NCI-H1092 treated with DMSO at 0.1 percent for 48 hours (cell line): ENCODE measurements at regions not wholly inside any gene's neighbourhood (a gene's known extent, or its start where the extent isn't known, plus 50 kb on each side); places are given as distances from the start of the nearest gene placed in this dataset.

Experiments used
- DNase-seq: peaks from one replicate; lab custom pipeline; 2025; lab: John Stamatoyannopoulos, UW

DNA sequence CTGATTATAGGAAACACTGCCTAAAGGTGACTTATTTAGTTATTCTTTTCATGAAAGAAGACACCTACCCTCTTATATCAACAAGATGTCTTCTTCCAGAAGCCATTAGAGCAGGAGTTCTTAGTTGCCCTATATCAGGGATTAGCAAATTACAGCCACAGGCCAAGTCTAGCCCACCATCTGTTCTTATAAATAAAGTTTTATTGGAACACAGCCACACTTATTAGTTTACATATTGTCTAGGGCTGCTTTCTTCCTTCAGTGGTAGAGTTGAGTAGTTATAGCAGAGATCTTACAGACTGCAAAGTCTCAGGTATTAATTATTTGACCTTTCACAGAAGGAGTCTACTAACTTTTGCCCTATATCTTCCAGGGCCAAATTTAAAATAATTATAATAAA lies 157.2 kb upstream of the NOCT start:
- no peak for DNase-seq

DNA sequence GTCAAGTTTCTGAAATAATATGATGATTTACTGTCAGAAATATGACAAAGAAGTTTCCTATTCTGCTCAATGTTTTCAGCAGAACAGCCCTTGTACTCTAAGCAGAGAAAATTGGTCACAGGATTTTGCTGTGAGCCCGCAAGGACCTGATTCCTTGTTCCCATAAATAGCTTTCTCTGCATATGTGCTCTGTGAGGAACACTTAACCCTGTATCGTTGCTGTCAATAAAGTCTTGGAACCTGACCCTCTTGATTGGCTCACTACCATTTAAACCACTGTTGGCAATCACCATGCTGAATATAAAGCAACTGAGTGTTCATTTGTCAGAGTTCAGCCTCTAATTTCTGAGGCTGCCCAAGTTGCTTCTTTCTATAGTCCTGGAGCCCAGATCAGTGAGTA lies 158.2 kb upstream of the NOCT start:
- DNase-seq: no peak

DNA sequence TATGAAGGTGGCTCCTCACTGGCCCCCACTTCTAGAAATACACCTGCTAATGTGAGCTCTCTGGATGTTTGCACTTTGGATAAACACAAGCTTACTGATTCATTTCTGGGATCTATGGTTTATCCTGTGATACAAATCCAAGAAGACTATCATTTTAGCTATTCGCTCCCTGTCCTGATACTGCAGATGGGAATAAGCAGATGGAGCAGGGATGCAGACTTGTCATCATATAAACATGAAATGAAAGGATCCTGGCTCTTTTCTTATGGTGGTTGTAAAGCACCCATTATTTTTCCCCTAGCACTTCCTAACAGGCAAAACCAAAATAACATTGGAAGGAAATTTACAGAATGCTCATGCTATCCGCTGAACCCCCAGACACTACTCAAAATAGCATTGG lies 162.9 kb upstream of the NOCT start:
- DNase-seq: peak; percentile 19

DNA sequence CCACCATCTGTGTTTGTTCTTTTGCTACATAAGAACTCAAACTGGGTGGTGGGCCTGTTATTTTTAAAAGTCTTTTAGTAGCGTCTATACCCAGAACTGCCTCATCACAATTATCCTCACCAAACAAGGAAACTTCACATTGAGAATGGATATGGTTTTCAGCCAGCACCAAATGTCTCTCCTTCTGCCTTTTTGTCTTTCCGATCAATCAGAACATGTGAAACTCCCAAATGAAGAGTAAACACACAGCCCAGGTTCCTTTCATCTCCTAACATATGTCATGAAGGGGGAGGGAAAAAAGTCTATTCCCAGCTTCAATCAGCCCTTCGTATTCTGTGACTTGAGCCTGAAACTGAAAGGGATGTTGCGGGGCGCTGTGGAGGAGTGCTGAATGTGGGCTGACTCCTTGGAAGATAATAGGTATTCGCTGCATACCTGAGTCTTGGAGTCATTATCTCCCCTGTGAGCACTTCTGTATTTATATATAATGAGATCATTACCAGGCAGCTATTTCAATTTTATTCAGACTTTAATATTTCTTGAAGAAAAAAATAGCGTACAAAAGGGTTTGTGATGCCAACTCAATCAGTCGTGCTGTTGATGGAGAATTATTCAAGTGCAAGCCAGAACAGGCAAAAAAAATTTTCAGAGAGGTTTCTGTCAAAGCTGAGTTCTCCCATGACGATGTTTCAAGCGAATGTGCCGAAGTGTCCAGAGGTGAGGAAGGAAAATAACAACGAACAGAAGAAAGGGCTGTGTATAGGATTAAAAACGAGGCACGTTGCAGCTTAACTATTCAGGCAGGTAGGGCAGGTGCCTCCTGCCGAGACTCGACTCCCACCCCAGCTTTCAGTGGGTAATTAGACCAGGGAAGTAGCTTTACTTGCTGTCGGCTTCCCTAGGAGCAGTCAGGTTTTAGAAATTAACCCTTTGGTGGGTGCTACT lies 163.9 kb upstream of the NOCT start:
- peak; percentile 69 for DNase-seq

DNA sequence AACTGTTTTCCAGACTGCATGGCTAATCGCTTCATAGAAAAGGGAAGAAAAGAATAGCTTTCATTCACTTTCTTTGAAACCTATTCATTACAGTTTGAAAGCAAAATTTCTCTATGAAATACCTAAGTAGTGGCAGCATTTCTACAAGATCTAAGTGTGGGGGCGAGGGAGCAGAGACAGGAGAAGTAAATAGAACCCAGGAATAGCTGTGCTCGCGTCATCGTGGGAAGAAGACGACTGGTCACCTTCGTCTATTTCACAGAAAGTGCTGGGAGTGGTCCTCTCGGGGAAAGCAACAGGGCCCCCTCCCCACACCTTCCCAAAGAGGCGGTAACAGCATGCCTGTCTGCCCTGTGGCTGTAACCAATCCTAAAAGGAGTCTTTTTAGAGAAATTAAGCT lies 169.9 kb upstream of the NOCT start:
- DNase-seq: no peak

DNA sequence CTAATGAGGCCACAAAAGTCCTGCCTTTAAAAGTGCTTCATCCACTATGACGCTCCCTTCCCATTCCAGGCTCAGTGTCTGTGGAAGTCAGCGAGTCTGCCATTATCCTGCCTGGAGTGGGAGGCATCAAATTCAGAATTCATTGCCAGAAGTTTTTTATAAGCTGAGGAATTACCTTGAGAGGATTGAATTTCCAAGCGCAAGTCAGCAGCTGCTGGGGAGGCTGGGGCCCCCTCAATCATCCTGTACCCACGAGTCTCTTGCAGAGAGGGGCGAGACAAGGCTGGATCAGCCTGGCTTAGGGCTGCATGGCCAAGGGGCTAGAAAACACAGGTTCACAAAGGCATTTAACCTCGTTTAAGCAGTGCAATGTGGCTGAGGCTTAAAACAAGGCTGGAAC lies 170.5 kb upstream of the NOCT start:
- no peak for DNase-seq

DNA sequence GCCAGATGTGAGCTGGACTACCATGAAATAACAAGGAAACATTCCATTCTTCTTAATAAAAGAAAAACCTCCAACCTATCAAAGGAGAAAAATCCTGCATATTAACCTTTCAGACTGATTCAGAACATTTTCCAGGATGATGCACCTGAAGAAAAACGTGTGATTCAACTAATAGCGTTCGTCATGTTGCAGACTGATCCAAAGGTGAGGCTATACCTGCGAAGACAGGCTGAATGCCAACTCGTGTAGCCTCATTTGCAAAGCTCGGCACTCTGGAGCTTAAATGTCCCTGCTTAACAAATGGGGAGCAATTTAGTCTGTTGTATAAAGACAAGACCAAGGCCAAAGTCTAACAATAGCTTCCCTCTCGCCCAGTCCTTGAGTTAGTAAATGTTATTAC lies 172.0 kb upstream of the NOCT start:
- no peak for DNase-seq

DNA sequence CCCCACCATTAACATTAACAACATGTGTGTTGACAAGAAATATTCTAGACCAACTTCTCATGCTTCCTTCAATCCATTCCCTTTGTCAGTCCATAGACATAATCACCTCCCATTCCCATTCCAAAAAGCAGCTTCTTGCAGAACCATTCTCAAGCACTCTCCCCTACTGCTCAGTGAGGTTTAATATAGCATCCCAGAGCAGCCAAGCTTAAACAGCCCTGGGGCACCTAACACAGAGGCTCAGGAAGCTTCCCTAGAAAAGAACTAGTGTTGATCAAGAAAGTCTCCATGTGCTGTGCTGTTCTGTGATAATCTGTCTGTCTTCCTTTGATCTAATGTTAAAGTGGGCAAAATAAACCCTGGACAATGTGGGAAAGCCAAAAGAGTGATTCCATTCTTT lies 174.2 kb upstream of the NOCT start:
- DNase-seq: no peak

DNA sequence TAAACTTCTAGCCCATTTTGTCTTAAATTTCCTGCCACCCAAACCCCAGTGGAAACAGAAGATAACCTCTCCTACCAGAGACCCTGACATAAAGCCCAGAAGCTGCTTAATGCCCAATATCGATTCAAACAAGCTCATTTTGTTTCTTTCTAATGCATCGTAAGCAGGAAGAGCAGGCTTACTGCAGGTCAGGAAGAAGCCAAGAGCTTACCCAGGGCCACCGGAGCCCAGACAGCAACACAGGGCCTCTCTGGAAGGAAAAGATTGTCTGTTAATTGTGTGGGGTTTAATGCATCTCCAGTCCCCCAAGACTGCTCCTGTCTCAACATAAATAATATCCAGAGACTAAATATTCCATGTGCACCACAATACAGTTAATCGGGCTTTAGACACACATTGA lies 177.3 kb upstream of the NOCT start:
- DNase-seq: no peak

DNA sequence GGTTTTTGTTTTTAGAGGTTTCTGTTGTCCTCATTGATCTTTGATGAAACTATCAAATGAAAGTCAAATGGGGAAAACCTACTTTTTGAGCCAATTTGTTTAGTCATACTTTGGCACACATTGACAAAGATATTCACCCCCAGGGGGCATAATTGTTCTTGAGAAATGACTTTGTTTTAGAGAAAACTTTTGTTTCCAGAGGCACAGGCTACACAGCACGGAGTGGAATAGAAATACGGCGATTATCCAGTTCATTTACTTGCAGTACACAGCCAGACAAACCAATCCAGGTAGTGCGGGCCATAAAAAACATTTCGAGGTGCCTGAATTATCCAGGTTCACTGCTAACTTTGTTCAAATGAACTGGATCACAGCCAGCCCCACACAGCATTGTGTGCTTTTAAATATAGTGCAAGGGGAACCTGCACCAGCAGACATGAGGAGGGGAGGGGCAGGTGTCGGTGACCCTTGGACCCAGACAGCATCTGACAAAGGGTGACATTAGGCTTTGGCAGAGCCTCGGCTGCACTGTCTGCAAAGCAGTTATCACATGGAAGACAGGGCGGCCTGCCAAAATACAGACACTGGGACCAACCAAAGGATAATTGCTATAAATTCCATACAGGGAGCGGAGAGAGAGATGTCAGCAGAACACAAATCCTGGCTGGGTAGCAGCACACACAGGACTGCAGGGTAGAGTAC lies 179.6 kb upstream of the NOCT start:
- DNase-seq: peak; percentile 95

DNA sequence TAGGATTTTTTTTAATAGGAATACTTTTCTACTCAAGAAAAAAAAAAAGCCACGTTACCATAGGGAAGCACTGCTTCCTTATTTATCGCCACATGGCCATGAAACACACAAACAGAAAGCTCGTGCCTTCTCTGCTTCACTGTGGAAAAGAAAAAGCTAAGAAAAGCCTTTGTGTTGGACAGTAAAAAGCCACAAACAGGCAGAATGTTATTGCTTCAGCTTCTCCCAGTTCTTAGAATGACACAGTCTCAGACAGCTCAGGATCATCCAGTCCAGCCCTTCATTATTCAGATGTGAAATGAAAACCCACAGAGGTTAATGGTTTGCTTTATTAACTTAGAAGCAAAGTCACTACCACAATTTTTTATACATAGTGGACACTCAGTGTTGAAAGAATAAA lies 181.6 kb upstream of the NOCT start:
- peak; percentile 15 for DNase-seq

DNA sequence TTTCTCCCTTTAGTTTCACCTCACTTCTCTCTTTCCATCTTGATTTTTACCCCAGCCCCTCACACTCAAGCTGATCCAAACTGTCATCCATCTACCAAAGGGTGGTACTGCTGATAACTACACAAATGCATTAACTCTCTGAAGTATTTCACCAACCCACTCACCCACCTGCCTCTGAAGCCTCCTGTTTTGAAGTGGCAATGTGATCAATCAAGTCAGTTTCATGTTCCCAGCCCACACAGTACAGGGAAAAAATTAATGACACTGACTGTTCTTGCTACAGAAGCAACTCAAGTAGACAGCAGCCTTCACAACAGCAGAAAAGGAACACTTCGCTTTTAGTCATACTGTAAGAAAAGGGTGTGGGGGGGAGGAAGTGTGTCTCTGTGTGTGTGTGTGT lies 183.0 kb upstream of the NOCT start:
- DNase-seq: no peak

DNA sequence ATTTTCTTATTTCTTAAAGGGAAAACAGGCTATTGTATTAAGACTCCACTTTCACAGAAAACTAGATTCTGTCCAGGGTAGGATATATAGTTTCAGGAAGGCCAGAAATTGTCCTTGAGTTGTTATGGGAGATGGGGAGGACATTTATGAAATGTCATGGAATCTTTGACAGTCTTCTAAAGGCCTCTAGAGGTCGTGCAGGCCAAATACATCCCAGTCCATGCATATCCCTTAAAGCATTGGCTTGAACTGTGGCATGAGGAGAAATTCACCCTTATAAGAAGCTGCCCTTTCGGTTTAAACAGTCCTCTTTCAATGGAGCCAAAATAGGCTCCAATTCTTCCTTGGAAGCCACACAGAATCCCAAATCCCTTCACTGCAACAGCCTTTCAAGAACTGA lies 183.6 kb upstream of the NOCT start:
- DNase-seq: no peak

DNA sequence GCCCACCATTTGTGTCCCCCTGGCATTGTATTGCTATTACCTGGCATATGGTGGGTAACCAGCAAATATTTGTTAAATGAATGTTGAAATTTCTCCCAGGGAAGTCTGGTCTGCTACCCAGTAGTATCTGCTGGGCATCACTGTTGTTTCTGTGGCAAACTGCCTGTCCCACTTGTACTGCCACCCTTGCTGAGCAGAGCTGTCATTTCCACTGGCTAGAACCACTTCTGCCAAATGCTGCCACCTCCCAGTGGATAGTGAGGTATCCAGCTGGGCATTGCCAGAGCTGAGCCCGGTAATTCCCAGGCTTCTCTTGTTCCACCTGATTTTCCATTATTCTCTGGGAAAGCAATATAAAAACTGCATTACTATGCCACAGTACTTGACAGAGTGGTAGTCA lies 186.7 kb upstream of the NOCT start:
- no peak for DNase-seq

DNA sequence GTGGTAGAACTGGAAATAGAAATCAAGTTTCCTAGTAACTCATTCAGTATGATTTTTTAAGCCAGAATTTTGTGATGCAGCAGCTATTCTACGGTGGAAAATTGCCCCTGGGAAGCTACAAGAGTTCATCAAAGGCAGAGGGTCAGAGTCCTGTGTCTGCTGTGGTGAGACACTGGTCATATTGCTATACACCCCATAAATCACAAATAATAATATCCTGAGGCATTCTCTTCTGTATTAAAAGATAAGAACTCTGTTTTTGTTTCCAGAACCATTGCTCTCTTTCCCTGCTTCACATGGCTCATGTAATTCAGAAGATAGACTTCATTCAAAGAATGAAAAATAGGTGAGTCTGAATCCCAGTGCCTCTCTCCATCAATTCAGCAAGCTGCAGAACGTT lies 188.8 kb upstream of the NOCT start:
- no peak for DNase-seq

DNA sequence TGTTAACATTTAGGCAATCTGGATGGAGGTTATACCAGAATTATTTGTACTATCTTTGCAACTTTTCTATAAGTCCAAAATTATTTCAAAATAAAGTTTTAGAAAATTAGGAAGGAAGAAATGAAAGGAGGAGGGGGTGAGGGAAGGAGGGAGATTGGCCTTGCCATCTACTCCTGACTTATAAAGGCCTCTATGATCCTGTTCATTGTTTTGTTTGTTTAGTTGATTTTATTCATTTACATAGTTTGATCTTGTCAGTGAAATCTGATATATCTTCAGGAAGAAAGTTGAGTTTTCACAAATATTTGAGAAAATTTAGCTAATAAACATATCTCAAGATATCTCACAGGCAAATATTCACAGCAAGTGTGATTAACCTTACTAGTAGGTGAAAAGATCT lies 189.3 kb upstream of the NOCT start:
- no peak for DNase-seq

DNA sequence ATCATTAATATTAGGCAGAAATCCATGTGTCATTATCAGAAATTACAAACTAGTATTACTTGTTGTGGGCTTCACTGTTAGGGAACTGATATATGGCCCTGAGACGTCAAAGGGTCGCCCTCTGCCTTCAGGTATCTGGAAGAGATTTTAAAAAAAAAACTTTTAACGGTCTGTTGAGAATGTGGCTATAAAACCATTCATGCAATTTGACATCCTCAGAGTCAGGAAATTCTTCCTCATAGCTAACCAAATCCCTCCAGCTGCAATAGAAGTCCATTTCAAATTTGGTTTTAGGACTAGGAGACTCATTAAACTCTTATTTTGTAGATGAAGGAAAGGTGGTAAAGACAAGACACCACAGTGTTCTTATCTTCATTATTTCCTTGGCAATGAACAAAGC lies 194.2 kb upstream of the NOCT start:
- no peak for DNase-seq

DNA sequence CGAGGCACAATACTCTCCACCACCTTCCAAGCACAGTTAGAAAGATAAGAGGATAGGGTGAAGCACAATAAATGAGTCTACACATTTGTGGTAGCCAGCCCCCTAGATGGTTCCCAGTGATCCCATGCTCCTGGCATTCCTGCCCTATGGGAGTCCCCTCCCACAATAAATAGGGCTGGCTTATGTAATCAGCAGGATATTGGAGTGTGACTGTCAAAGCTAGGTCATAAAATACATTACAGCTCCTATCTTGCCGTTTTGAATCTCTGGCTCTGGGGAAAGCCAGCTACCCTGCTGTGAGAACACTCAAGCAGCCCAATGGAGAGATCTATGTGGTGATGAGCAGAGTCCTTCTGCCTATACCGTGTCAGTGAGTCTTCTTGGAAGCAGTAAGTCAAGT lies 198.7 kb upstream of the NOCT start:
- DNase-seq: no peak

DNA sequence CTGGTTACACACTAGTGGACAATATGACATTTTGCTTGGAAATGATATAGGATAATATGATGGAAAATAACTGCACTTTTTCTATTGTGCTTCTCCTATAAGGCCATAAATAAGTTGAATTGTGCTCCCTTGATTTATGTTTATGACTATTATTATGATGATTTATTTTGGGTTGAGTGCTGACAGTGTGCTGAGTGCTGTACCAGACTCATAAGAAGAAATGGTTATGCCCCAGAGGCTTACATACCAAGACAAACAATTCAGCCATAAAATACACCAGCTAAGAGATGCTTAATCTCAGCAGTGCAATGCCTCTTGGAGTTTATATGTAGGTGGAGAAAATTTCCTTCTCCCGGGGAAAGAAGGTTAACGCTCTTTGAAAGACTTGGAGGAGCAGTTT lies 199.8 kb upstream of the NOCT start:
- DNase-seq: no peak

DNA sequence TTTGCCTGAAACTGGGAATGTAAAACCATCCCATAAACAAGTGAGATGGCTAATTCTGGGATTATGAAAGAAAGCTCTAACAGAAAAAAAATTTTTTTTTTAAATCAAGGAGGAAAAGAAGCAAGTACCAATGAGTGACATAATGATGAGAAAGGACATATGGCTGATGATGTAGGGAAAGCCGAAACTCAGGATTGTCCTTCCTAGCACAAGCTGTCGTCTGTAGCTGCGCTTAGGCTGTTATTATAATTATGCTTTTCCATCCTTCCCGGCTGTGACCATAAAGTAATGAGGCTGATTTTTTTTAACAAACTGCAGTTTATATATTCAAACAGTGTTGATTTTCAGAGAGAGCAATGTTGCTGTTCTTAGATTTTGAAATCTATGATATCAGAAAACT lies 209.8 kb upstream of the NOCT start:
- DNase-seq: no peak

DNA sequence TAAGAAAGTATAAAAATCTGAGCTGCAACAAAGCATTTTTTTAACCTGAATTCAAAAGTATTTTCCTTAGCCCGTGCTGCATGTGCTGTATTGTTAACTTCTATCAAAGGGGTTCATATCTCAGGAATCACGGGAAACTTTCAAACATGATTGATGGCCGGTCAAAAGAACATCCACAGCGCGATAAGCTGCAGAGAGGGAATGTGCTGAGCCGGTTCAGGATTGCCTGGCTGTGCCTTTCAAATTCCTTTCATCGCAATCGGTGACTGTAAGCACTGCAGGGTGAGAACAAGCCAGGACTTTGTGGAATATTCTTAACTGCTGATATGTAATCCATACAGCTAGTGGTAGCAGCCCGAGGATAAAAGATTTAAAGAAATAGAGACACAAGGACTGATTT lies 210.9 kb upstream of the NOCT start:
- DNase-seq: no peak

DNA sequence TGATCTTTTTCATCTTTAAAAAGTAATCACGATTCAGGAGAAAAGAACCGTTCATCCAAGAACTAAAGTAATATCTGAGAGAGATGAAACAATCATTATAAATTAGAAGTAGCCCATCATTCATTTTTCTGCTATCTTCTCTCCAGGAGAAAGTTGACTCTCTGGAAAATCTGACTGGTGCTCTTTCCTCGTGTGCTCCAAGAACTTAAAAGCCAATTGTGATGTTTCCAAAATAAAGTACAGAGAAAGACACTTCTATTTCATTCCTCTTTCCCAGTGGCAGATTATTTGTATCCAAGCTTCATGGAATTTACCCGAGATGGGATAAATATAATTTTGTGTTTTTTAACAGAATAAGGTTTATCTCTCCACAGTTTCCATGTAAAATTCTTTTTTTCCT lies 212.5 kb upstream of the NOCT start:
- no peak for DNase-seq

DNA sequence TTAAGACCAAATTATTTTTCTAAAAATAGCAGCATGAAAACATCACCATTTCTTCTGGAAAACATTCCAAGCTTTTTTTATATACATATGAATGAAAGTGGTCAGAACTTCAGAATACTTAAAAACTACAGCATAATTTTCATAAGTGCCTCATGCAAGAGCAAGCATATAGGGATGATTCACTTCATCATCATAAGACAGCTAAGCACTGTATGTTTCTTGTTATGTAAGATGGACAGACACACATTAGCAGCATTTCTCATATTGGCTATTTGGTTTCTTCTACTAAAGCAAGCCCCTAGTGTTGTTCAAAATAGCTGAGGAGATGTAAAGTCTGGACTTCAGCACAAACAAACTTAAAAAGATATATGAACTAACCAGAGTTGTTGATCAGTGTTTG lies 213.1 kb upstream of the NOCT start:
- DNase-seq: no peak

DNA sequence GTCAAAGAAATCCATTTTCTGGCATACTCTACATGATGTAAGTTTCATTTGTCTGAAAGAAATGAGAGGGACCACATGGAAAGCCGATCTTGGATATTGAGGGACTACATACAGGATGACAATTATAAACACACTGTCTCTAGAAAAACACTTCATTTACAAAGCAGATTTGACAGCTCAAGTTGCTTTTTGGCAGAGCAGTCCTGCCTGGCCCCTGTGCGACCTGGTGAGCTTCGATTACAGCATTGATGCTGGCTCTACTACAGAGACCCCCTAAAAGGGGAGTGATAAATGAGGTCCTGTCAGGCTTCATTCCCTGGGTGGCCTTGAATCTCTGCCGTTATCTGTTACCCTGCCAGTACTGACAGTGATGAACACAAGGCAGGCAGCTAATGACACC lies 215.2 kb upstream of the NOCT start:
- DNase-seq: no peak
